SK-N-SH treated with all-trans-retinoic acid at 6 μM for 48 hours (cell line): ENCODE measurements at regions not wholly inside any gene's neighbourhood (a gene's known extent, or its start where the extent isn't known, plus 50 kb on each side); places are given as distances from the start of the nearest gene placed in this dataset.
"Not testable (repeated sequence)": the region's sequence is repeated elsewhere in the genome, so short reads cannot be mapped to it uniquely, and the experiment has no call there.

ENCODE experiments used
- ATAC-seq: fragments of 200-7000 bp; cut with Tn5 transposase; 3 replicates; pipeline ENCODE4 v1.9.1; 2020; ENCODE audit warnings: mild to moderate bottlenecking, moderate library complexity
- ARNTL ChIP-seq: fragments of 450-650 bp; formaldehyde crosslinking; IDR thresholded peaks from 2 replicates; pipeline ENCODE4 v1.5.0; 2020; ENCODE audit warnings: low read depth, mild to moderate bottlenecking, moderate library complexity, borderline replicate concordance
- BACH2 ChIP-seq: fragments of 250-450 bp; sonication (Bioruptor Pico); IDR thresholded peaks from 2 replicates; pipeline ENCODE4 v1.9.0; 2021; ENCODE audit warnings: mild to moderate bottlenecking, borderline replicate concordance
- CSDC2 ChIP-seq: fragments of 250-450 bp; sonication (Bioruptor Pico); IDR thresholded peaks from 2 replicates; pipeline ENCODE4 v1.5.0; 2020; ENCODE audit warnings: mild to moderate bottlenecking, moderate library complexity
- ESRRG ChIP-seq: fragments of 250-450 bp; sonication (Bioruptor Pico); IDR thresholded peaks from 2 replicates; pipeline ENCODE4 v1.6.1; 2021; ENCODE audit warnings: mild to moderate bottlenecking
- GLIS3 ChIP-seq: fragments of 250-450 bp; sonication (Bioruptor Pico); IDR thresholded peaks from 2 replicates; pipeline ENCODE4 v1.5.0; 2020; ENCODE audit warnings: mild to moderate bottlenecking, moderate library complexity
- ISL1 ChIP-seq: fragments of 250-450 bp; sonication (Bioruptor Pico); IDR thresholded peaks from 2 replicates; pipeline ENCODE4 v2.1.2; 2022; ENCODE audit warnings: mild to moderate bottlenecking, moderate library complexity
- OSR1 ChIP-seq: fragments of 250-450 bp; sonication (Bioruptor Pico); IDR thresholded peaks from 2 replicates; pipeline ENCODE4 v1.8.0; 2022; ENCODE audit warnings: moderate library complexity, mild to moderate bottlenecking, inconsistent platforms
- PPARA ChIP-seq: fragments of 250-450 bp; sonication (Bioruptor Pico); IDR thresholded peaks from 2 replicates; pipeline ENCODE4 v1.5.0; 2020; ENCODE audit warnings: mild to moderate bottlenecking, borderline replicate concordance
- RARB ChIP-seq: fragments of 250-450 bp; sonication (Bioruptor Pico); IDR thresholded peaks from 2 replicates; pipeline ENCODE4 v1.8.0; 2021; ENCODE audit warnings: mild to moderate bottlenecking, moderate library complexity
- SNAI2 ChIP-seq: fragments of 250-450 bp; sonication (Bioruptor Pico); IDR thresholded peaks from 2 replicates; pipeline ENCODE4 v1.5.0; 2020; ENCODE audit warnings: mild to moderate bottlenecking, moderate library complexity
- TCF4 ChIP-seq: fragments of 250-450 bp; sonication (Bioruptor Pico); IDR thresholded peaks from 2 replicates; pipeline ENCODE4 v1.8.0; 2021; ENCODE audit warnings: mild to moderate bottlenecking, moderate library complexity, borderline replicate concordance
- TOX ChIP-seq: fragments of 250-450 bp; sonication (Bioruptor Pico); IDR thresholded peaks from 2 replicates; pipeline ENCODE4 v1.8.0; 2021; ENCODE audit warnings: mild to moderate bottlenecking, moderate library complexity, borderline replicate concordance
- ZC3H10 ChIP-seq: fragments of 250-450 bp; sonication (Bioruptor Pico); IDR thresholded peaks from 2 replicates; pipeline ENCODE4 v1.5.1; 2021; ENCODE audit warnings: mild to moderate bottlenecking, moderate library complexity
- ZFP3 ChIP-seq: fragments of 250-450 bp; sonication (Bioruptor Pico); IDR thresholded peaks from 2 replicates; pipeline ENCODE4 v1.5.0; 2020; ENCODE audit warnings: mild to moderate bottlenecking, moderate library complexity
- ZFP30 ChIP-seq: fragments of 450-650 bp; formaldehyde crosslinking; IDR thresholded peaks from 2 replicates; pipeline ENCODE4 v1.5.0; 2022; ENCODE audit warnings: mild to moderate bottlenecking, moderate library complexity
- ZNF565 ChIP-seq: fragments of 450-650 bp; formaldehyde crosslinking; conservative IDR thresholded peaks from 2 replicates; pipeline ENCODE4 v1.5.0; 2020; ENCODE audit warnings: low read depth, mild to moderate bottlenecking, moderate library complexity
- ZNF70 ChIP-seq: fragments of 450-650 bp; formaldehyde crosslinking; IDR thresholded peaks from 2 replicates; pipeline ENCODE4 v1.5.0; 2020; ENCODE audit warnings: mild to moderate bottlenecking, moderate library complexity
- ZNF8 ChIP-seq: fragments of 450-650 bp; formaldehyde crosslinking; IDR thresholded peaks from 2 replicates; pipeline ENCODE4 v1.5.0; 2020; ENCODE audit warnings: mild to moderate bottlenecking, moderate library complexity
- TF ChIP-seq, protein P1 (sequence below): fragments of 250-450 bp; sonication (Bioruptor Pico); IDR thresholded peaks from 2 replicates; pipeline ENCODE4 v1.8.0; 2020; ENCODE audit warnings: mild to moderate bottlenecking, moderate library complexity, borderline replicate concordance
- TF ChIP-seq, protein P2 (sequence below): fragments of 250-450 bp; sonication (Bioruptor Pico); IDR thresholded peaks from 2 replicates; pipeline ENCODE4 v1.5.1; 2020; ENCODE audit warnings: low read depth, mild to moderate bottlenecking, moderate library complexity
- TF ChIP-seq, protein P3 (sequence below): fragments of 250-450 bp; sonication (Bioruptor Pico); IDR thresholded peaks from 2 replicates; pipeline ENCODE4 v1.5.1; 2021; ENCODE audit warnings: mild to moderate bottlenecking, moderate library complexity
- TF ChIP-seq, protein P4 (sequence below): fragments of 250-450 bp; sonication (Bioruptor Pico); IDR thresholded peaks from 2 replicates; pipeline ENCODE4 v1.8.0; 2021; ENCODE audit warnings: low read depth, mild to moderate bottlenecking, moderate library complexity, borderline replicate concordance
- TF ChIP-seq, protein P5 (sequence below): fragments of 250-450 bp; sonication (Bioruptor Pico); IDR thresholded peaks from 2 replicates; pipeline ENCODE4 v1.5.0; 2020; ENCODE audit warnings: mild to moderate bottlenecking, moderate library complexity

DNA sequence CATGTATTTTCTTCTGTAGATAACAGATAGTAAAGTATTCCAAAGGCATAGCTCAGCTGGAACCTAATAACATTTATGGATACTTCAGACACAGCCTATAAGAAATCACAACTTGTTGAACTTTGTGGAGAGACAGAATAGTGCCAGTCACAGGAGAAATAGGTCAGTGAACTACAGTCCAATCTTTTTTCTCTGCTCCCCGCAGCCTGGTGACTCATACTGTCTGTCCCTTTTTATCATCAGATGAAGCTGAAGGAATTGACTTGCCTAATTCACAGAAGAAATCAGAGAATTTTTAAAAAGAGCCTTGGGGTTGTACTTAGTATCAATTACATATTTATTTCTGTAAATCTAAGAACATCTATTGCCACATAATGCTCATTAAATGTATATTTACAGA lies 222.3 kb downstream of the ALG10 start:
- ATAC-seq: no peak
- TF ChIP-seq ZFP3: no peak
- TF ChIP-seq, protein P1, sequence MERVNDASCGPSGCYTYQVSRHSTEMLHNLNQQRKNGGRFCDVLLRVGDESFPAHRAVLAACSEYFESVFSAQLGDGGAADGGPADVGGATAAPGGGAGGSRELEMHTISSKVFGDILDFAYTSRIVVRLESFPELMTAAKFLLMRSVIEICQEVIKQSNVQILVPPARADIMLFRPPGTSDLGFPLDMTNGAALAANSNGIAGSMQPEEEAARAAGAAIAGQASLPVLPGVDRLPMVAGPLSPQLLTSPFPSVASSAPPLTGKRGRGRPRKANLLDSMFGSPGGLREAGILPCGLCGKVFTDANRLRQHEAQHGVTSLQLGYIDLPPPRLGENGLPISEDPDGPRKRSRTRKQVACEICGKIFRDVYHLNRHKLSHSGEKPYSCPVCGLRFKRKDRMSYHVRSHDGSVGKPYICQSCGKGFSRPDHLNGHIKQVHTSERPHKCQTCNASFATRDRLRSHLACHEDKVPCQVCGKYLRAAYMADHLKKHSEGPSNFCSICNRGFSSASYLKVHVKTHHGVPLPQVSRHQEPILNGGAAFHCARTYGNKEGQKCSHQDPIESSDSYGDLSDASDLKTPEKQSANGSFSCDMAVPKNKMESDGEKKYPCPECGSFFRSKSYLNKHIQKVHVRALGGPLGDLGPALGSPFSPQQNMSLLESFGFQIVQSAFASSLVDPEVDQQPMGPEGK (CRISPR knock-in tag): no peak
- no peak for TF ChIP-seq TCF4
- TF ChIP-seq OSR1 (CRISPR knock-in tag): no peak
- TF ChIP-seq, protein P2, sequence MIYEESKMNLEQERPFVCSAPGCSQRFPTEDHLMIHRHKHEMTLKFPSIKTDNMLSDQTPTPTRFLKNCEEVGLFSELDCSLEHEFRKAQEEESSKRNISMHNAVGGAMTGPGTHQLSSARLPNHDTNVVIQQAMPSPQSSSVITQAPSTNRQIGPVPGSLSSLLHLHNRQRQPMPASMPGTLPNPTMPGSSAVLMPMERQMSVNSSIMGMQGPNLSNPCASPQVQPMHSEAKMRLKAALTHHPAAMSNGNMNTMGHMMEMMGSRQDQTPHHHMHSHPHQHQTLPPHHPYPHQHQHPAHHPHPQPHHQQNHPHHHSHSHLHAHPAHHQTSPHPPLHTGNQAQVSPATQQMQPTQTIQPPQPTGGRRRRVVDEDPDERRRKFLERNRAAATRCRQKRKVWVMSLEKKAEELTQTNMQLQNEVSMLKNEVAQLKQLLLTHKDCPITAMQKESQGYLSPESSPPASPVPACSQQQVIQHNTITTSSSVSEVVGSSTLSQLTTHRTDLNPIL (CRISPR knock-in tag): no peak
- no peak for TF ChIP-seq CSDC2 (CRISPR knock-in tag)
- TF ChIP-seq RARB (CRISPR knock-in tag): no peak
- no peak for TF ChIP-seq BACH2
- TF ChIP-seq ZNF70 (CRISPR knock-in tag): no peak
- TF ChIP-seq ESRRG (CRISPR knock-in tag): no peak
- TF ChIP-seq SNAI2 (CRISPR knock-in tag): no peak
- no peak for TF ChIP-seq ISL1
- TF ChIP-seq PPARA (CRISPR knock-in tag): no peak
- TF ChIP-seq ZC3H10 (CRISPR knock-in tag): no peak
- no peak for TF ChIP-seq ARNTL
- TF ChIP-seq ZNF565: no peak

DNA sequence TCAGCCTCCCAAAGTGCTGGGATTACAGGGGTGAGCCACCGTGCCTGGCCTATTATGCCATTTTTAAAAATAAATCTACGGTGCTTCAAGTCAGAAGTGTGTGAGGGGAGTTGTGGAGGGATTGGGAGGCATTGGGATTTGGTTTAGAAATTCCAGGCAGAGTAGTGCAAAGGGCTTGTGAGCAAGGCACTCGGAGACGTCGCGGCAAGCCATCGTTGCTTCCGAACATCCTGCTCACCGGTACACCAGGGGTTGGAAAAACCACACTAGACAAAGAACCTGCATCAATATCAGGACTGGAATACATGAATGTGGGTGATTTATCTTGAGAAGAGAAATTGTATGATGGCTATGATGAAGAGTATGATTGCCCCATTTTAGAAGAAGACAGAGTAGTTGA lies 227.0 kb downstream of the ALG10 start:
- ATAC-seq: no peak
- no peak for TF ChIP-seq GLIS3
- TF ChIP-seq ZC3H10 (CRISPR knock-in tag): no peak
- no peak for TF ChIP-seq ESRRG (CRISPR knock-in tag)
- no peak for TF ChIP-seq ARNTL
- TF ChIP-seq, protein P3, sequence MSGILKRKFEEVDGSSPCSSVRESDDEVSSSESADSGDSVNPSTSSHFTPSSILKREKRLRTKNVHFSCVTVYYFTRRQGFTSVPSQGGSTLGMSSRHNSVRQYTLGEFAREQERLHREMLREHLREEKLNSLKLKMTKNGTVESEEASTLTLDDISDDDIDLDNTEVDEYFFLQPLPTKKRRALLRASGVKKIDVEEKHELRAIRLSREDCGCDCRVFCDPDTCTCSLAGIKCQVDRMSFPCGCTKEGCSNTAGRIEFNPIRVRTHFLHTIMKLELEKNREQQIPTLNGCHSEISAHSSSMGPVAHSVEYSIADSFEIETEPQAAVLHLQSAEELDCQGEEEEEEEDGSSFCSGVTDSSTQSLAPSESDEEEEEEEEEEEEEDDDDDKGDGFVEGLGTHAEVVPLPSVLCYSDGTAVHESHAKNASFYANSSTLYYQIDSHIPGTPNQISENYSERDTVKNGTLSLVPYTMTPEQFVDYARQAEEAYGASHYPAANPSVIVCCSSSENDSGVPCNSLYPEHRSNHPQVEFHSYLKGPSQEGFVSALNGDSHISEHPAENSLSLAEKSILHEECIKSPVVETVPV (CRISPR knock-in tag): no peak
- TF ChIP-seq, protein P4, sequence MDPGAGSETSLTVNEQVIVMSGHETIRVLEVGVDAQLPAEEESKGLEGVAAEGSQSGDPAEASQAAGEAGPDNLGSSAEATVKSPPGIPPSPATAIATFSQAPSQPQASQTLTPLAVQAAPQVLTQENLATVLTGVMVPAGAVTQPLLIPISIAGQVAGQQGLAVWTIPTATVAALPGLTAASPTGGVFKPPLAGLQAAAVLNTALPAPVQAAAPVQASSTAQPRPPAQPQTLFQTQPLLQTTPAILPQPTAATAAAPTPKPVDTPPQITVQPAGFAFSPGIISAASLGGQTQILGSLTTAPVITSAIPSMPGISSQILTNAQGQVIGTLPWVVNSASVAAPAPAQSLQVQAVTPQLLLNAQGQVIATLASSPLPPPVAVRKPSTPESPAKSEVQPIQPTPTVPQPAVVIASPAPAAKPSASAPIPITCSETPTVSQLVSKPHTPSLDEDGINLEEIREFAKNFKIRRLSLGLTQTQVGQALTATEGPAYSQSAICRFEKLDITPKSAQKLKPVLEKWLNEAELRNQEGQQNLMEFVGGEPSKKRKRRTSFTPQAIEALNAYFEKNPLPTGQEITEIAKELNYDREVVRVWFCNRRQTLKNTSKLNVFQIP (CRISPR knock-in tag): no peak
- TF ChIP-seq ZNF70 (CRISPR knock-in tag): no peak
- TF ChIP-seq ZFP30 (CRISPR knock-in tag): no peak
- TF ChIP-seq SNAI2 (CRISPR knock-in tag): no peak
- no peak for TF ChIP-seq ZNF8 (CRISPR knock-in tag)
- no peak for TF ChIP-seq TOX
- TF ChIP-seq, protein P5, sequence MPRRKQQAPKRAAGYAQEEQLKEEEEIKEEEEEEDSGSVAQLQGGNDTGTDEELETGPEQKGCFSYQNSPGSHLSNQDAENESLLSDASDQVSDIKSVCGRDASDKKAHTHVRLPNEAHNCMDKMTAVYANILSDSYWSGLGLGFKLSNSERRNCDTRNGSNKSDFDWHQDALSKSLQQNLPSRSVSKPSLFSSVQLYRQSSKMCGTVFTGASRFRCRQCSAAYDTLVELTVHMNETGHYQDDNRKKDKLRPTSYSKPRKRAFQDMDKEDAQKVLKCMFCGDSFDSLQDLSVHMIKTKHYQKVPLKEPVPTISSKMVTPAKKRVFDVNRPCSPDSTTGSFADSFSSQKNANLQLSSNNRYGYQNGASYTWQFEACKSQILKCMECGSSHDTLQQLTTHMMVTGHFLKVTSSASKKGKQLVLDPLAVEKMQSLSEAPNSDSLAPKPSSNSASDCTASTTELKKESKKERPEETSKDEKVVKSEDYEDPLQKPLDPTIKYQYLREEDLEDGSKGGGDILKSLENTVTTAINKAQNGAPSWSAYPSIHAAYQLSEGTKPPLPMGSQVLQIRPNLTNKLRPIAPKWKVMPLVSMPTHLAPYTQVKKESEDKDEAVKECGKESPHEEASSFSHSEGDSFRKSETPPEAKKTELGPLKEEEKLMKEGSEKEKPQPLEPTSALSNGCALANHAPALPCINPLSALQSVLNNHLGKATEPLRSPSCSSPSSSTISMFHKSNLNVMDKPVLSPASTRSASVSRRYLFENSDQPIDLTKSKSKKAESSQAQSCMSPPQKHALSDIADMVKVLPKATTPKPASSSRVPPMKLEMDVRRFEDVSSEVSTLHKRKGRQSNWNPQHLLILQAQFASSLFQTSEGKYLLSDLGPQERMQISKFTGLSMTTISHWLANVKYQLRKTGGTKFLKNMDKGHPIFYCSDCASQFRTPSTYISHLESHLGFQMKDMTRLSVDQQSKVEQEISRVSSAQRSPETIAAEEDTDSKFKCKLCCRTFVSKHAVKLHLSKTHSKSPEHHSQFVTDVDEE (CRISPR knock-in tag): no peak
- TF ChIP-seq, all 23 proteins: peak for 0

DNA sequence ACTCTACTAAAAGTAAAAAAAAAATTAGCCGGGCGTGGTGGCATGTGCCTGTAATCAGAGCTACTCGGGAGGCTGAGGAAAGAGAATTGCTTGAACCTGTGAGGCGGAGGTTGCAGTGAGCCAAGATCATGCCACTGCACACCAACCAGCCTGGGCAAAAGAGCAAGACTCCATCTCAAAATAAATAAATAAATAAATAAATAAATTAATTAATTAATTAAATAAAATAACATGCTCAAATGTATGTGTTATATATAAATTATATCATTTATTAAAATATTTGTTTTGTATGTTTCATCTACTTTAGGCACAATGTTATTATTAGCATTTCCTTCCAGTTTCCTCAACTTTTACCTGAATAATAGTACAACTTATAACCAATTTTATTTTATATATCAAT lies 229.6 kb downstream of the ALG10 start:
- not testable (repeated sequence) for ATAC-seq

DNA sequence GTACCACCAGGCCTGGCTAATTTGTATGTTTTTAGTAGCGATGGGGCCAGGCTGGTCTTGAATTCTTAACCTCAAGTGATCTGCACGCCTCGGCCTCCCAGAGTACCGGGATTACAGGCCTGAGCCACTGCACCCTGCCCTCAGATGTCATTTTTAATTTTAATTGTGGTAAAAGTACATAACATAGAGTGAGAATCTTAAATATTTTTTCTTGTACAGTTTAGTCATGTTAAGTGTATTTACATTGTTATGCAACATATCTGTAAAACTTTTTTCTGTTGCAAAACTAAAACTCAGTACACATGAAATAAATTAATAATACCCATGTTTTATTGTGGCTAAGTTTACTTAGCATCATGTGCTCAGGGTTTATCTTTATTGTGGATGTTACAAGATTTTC lies 231.4 kb downstream of the ALG10 start:
- ATAC-seq: no peak
- TF ChIP-seq BACH2 (no peak), RARB (CRISPR knock-in tag) (no peak), OSR1 (CRISPR knock-in tag) (no peak), ZFP3 (no peak), ARNTL (no peak), ZNF70 (CRISPR knock-in tag) (no peak), ZNF565 (no peak), ZFP30 (CRISPR knock-in tag) (no peak)
- TF ChIP-seq, protein P1 (CRISPR knock-in tag): no peak
- TF ChIP-seq, protein P4 (CRISPR knock-in tag): no peak
- TF ChIP-seq, protein P3 (CRISPR knock-in tag): no peak
